IMR-90 (cell line): ENCODE measurements at regions not wholly inside any gene's neighbourhood (a gene's known extent, or its start where the extent isn't known, plus 50 kb on each side); places are given as distances from the start of the nearest gene placed in this dataset.

Experiments
- ATAC-seq: fragments of 200-7000 bp; cut with Tn5 transposase; 2 replicates; pipeline ENCODE4 v1.9.1; 2020; ENCODE audit warnings: low read depth, mild to moderate bottlenecking, moderate library complexity
- BruUV-seq: library from RNA; stranded (reverse); fragments of 400-500 nt; replicated peaks from 2 replicates; lab custom pipeline; 2021; lab: Mats Ljungman, UMichigan
- CTCF ChIA-PET: fragments of 300-600 bp; formaldehyde crosslinking; extraction: SDS; loops from one replicate; lab custom pipeline; 2021; ENCODE audit warnings: antibody characterized with exemption; lab: Yijun Ruan, JAX
- POLR2A ChIA-PET: fragments of 300-600 bp; sonication (Branson Sonifier 250); formaldehyde crosslinking; loops from one replicate; lab custom pipeline; 2022; ENCODE audit warnings: antibody characterized with exemption; ENCODE audit not compliant: unreplicated experiment; lab: Charles Lee
- DNase-seq: peaks from one replicate; pipeline ENCODE4 v3.0.0; 2013
- H2AFZ ChIP-seq: replicated peaks from 2 replicates; pipeline ENCODE3; 2013; ENCODE audit warnings: low read length, mild to moderate bottlenecking; ENCODE audit not compliant: poor library complexity
- H2AK5ac ChIP-seq: 2 replicates; pipeline ENCODE4 v1.6.1; 2013; ENCODE audit warnings: low read depth, low read length, inconsistent platforms
- H2AK9ac ChIP-seq: replicated peaks from 2 replicates; pipeline ENCODE3; 2013; ENCODE audit warnings: mild to moderate bottlenecking, low read depth, low read length, moderate library complexity; ENCODE audit not compliant: poor library complexity
- H2BK120ac ChIP-seq: 2 replicates; pipeline ENCODE4 v1.6.1; 2013; ENCODE audit warnings: low read depth, low read length, inconsistent platforms
- H2BK15ac ChIP-seq: 3 replicates; pipeline ENCODE4 v1.6.1; 2013; ENCODE audit warnings: low read depth, low read length, inconsistent platforms
- H2BK20ac ChIP-seq: 2 replicates; pipeline ENCODE4 v1.6.1; 2013; ENCODE audit warnings: low read depth, mild to moderate bottlenecking, inconsistent platforms, low read length, moderate library complexity
- H2BK5ac ChIP-seq: 2 replicates; pipeline ENCODE4 v1.6.1; 2013; ENCODE audit warnings: mild to moderate bottlenecking, low read depth, low read length, inconsistent platforms; ENCODE audit not compliant: poor library complexity, severe bottlenecking
- H3K14ac ChIP-seq: replicated peaks from 2 replicates; pipeline ENCODE4 v1.6.1; 2013; ENCODE audit warnings: low read depth, low read length, inconsistent platforms
- H3K18ac ChIP-seq: 2 replicates; pipeline ENCODE4 v1.6.1; 2013; ENCODE audit warnings: low read depth, low read length, control low read depth
- H3K23ac ChIP-seq: 2 replicates; pipeline ENCODE4 v1.6.1; 2013; ENCODE audit warnings: low read depth, low read length, inconsistent platforms
- H3K27ac ChIP-seq: 2 replicates; pipeline ENCODE4 v1.5.1; 2013; ENCODE audit warnings: mild to moderate bottlenecking, control low read depth, low read length; ENCODE audit not compliant: insufficient read depth
- H3K27me3 ChIP-seq: 2 replicates; pipeline ENCODE4 v1.6.1; 2013; ENCODE audit warnings: low read length; ENCODE audit not compliant: control insufficient read depth, insufficient read depth
- H3K36me3 ChIP-seq: 2 replicates; pipeline ENCODE4 v1.6.1; 2013; ENCODE audit warnings: low read length, mixed read lengths; ENCODE audit not compliant: control insufficient read depth, insufficient read depth
- H3K4ac ChIP-seq: 2 replicates; pipeline ENCODE4 v1.6.1; 2013; ENCODE audit warnings: low read depth, low read length, inconsistent platforms
- H3K4me1 ChIP-seq: 2 replicates; pipeline ENCODE4 v1.6.1; 2013; ENCODE audit warnings: low read length, mixed read lengths; ENCODE audit not compliant: control insufficient read depth, insufficient read depth
- H3K4me2 ChIP-seq: 2 replicates; pipeline ENCODE4 v1.6.1; 2013; ENCODE audit warnings: low read depth, mild to moderate bottlenecking, control low read depth, low read length, moderate library complexity
- H3K4me3 ChIP-seq: 2 replicates; pipeline ENCODE4 v1.5.1; 2013; ENCODE audit warnings: low read depth, mild to moderate bottlenecking, control low read depth, low read length, moderate library complexity; ENCODE audit not compliant: insufficient read depth
- H3K56ac ChIP-seq: 2 replicates; pipeline ENCODE4 v1.6.1; 2013; ENCODE audit warnings: low read length, inconsistent platforms; ENCODE audit not compliant: insufficient read depth; ENCODE audit errors: extremely low read depth
- H3K79me1 ChIP-seq, 2 experiments: 2 replicates each; pipeline ENCODE4 v1.6.1; 2013; ENCODE audit warnings: low read length in 2 of 2, inconsistent platforms in 1 of 2, low read depth in 1 of 2
- H3K9ac ChIP-seq: 2 replicates; pipeline ENCODE4 v1.6.1; 2013; ENCODE audit warnings: low read depth, low read length, control low read depth
- H3K9me1 ChIP-seq: 2 replicates; pipeline ENCODE4 v1.6.1; 2013; ENCODE audit warnings: low read length, inconsistent platforms; ENCODE audit not compliant: insufficient read depth
- H3K9me3 ChIP-seq: 2 replicates; pipeline ENCODE4 v1.6.1; 2013; ENCODE audit warnings: low read length; ENCODE audit not compliant: control insufficient read depth, insufficient read depth
- H4K20me1 ChIP-seq: 2 replicates; pipeline ENCODE4 v1.6.1; 2013; ENCODE audit warnings: low read length, inconsistent platforms; ENCODE audit not compliant: insufficient read depth
- H4K5ac ChIP-seq: 2 replicates; pipeline ENCODE4 v1.6.1; 2013; ENCODE audit warnings: mild to moderate bottlenecking, low read depth, low read length, control low read depth
- H4K8ac ChIP-seq, 2 experiments: 2 replicates each; pipeline ENCODE4 v1.6.1; 2013; ENCODE audit warnings: low read depth in 2 of 2, low read length in 2 of 2, control low read depth in 1 of 2, inconsistent platforms in 1 of 2
- H4K91ac ChIP-seq: 2 replicates; pipeline ENCODE4 v1.6.1; 2013; ENCODE audit warnings: low read depth, low read length, inconsistent platforms; ENCODE audit not compliant: insufficient read depth
- ELK1 ChIP-seq: fragments of 150-350 bp; IDR thresholded peaks from 2 replicates; pipeline ENCODE4 v1.6.1; 2016; ENCODE audit warnings: low read depth, mild to moderate bottlenecking, low read length, moderate library complexity, borderline replicate concordance
- MAFK ChIP-seq: IDR thresholded peaks from 2 replicates; pipeline ENCODE4 v1.6.1; 2012; ENCODE audit warnings: low read depth, low read length, improper control_type of control experiment
- WGBS, 2 experiments: methylation state at CpG; one replicate each; pipeline versions ENCODE4 v1.1.5 to v1.1.7; 2013; ENCODE audit warnings: missing lambda C conversion rate in 2 of 2; ENCODE audit not compliant: insufficient read length in 1 of 2; ENCODE audit errors: extremely low coverage in 2 of 2; 5-methylcytosine and 5-hydroxymethylcytosine counted together
- dilution Hi-C: fragments of 300-500 bp; cut with HindIII; formaldehyde crosslinking; loops from one replicate; pipeline ENCODE4 v1.14.3; 2018; ENCODE audit warnings: low sequenced_read_pairs; ENCODE audit not compliant: unreplicated experiment
- in situ Hi-C: fragments of 300-500 bp; cut with MboI; formaldehyde crosslinking; loops from 3 replicates; pipeline ENCODE4 v1.14.3; 2019; ENCODE audit warnings: low sequenced_read_pairs, inconsistent platforms, mixed read lengths
- intact Hi-C: fragments of 100-400 bp; cut with micrococcal nuclease; formaldehyde crosslinking; loops from 2 replicates; pipeline ENCODE4 v1.10.0; 2022

DNA sequence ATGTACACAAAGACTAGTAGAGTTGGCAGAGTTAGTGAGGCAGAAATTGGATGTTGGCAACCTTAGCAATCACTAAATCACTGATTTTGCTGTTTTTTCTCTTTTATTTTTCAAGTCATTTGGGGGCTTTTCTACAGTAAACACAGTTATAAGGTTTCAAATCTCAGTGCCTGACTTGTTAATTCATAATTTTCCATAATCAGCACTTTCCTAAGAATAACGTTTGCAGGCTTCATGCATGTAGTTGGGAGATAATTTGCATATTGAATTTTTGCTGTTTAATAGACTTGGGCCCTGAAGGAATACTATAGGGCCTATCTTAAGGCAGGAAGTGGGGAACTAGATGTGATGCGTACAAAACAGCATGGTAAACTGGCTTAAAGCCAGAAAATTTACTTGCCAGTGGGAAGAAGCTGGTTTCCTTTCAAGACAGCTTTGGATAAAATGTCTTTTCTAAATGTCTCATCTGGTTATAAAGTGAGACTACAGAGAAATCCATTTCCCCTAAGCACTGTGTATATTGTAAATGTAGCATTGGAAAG is 127.2 kb upstream of the SMIM21 start:
- Histone ChIP-seq H3K79me1 (no peaks in the 10 kb centered on the region), H2BK5ac (no peak overlapping the region), H3K18ac (no peak overlapping the region), H3K36me3 (no peaks in the 10 kb centered on the region), H3K4me1 (no peaks in the 10 kb centered on the region), H2BK15ac (no peak overlapping the region), H3K9me3 (no peaks in the 10 kb centered on the region), H3K56ac (no peak overlapping the region), H2BK120ac (no peak overlapping the region), H3K27ac (no peak overlapping the region), H3K4me3 (no peak overlapping the region), H3K27me3 (peaks cover 4% of the 10 kb centered on the region), H2AK5ac (no peak overlapping the region), H2AK9ac (no peak overlapping the region), H3K9me1 (no peaks in the 10 kb centered on the region), H3K14ac (no peak overlapping the region), H3K9ac (no peak overlapping the region), H4K91ac (no peak overlapping the region), H4K20me1 (no peaks in the 10 kb centered on the region), H3K23ac (no peak overlapping the region), H4K5ac (no peak overlapping the region), H4K8ac (no peak overlapping the region), H2BK20ac (no peak overlapping the region), H3K4me2 (no peak overlapping the region), H3K4ac (no peak overlapping the region), H2AFZ (no peak overlapping the region)
- in situ Hi-C loops = no loop called here
- ChIA-PET CTCF (no interaction called here), POLR2A (no interaction called here)
- DNase-seq (no peak), ATAC-seq (no peak)
- TF ChIP-seq MAFK (peak; percentile 69), ELK1 (no peak)
- intact Hi-C loops = no loop called here
- no TSS peak for BruUV-seq
- dilution Hi-C loops = no loop called here
- no CpG with 5 or more reads among the region's 2 CpGs for WGBS, 2 experiments
